ENCODE measurements at regions not wholly inside any gene's neighbourhood (a gene's known extent, or its start where the extent isn't known, plus 50 kb on each side); places are given as distances from the start of the nearest gene placed in this dataset.

DNA sequence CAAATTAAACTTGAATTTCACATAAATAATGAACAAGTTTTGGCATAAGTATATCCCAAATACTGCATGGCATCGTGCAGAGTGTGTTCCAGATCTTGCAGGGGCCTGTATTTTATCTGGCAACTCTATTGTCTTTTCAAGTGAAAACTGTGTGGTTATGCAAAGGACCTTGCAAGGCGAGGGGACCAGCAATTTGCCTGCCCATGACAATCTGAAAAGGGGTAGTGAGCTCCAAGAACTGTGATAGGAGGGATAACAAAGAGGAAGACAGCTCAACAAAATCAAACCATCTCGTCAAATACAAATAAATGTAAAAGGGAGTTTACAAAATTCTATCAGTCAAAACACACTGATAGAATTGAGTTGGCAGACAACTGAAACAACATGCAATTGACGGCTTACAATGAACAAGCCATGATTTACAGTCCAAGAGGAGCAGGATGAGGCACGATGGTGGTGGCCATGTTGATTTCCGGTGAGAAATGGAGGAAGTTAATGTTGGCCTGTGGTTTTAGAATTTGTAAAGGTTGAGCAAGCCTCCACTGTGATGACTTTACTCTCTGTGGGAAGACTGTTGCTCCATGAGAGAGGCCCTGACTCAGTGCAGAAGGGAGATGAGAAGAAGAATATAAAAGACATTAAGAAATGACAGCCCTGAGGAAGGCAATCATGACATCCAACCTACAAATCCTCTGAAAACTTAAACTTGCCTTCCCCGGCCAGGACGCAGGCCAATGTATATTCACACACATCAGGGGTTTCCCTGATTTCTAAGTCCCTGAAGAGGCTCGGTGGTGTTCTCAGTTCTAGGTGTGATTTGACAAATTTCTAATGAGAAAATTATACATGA, 132.2 kb downstream of the ADSS2 start:
- 79% methylated on average over 9 of the region's 9 CpGs for WGBS
- Histone ChIP-seq H3K27ac (ENCODE audit: low read depth in 1 of 2, low read length in 2 of 2) (peak overlapping the region in 1 of 2 donors; percentile 46), H3K27me3 (ENCODE audit: control insufficient read depth in 4 of 4, insufficient read depth in 4 of 4, low read length in 3 of 4) (no peaks in the 10 kb centered on the region), H3K9ac (ENCODE audit: low read depth in 1 of 2, low read length in 2 of 2) (no peak overlapping the region), H3K4me1 (ENCODE audit: control insufficient read depth in 4 of 4, insufficient read depth in 4 of 4, low read length in 3 of 4) (no peaks in the 10 kb centered on the region), H3K9me3 (ENCODE audit: control insufficient read depth in 4 of 4, low read length in 3 of 4) (no peaks in the 10 kb centered on the region), H3K4me3 (ENCODE audit: low read depth in 1 of 3, low read length in 3 of 3) (no peak overlapping the region), H3K36me3 (ENCODE audit: control insufficient read depth in 4 of 4, insufficient read depth in 3 of 4, low read depth in 1 of 4, low read length in 3 of 4) (no peaks in the 10 kb centered on the region)
- TF ChIP-seq YY1 (IDR thresholded peaks at IDR 0.05), result peak; percentile 69
- no peak for TF ChIP-seq NR2F2 (IDR thresholded peaks at IDR 0.05)
- DNase-seq (ENCODE audit: low spot score), result no peak

DNA sequence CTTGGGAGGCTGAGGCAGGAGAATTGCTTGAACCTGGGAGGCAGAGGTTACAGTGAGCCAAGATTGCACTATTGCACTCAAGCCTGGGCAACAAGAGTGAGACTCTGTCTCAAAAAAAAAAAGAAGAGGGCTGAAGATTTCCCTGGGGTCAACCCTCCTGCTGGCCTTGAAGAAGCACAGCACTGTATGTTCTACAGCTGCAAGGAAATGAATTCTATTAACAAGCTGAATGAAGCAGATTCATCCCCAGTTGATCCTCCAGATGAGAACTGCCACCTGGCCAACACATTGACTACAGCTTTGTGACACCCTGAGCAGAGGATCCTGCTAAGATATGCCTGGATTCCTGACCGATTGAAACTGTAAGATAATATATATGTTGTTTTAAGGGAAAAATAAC, 129.5 kb downstream of the ADSS2 start:
- Histone ChIP-seq H3K9ac (ENCODE audit: low read depth in 1 of 2, low read length in 2 of 2) (no peak overlapping the region), H3K4me3 (ENCODE audit: low read depth in 1 of 3, low read length in 3 of 3) (no peak overlapping the region), H3K36me3 (ENCODE audit: control insufficient read depth in 4 of 4, insufficient read depth in 3 of 4, low read depth in 1 of 4, low read length in 3 of 4) (no peaks in the 10 kb centered on the region), H3K27ac (ENCODE audit: low read depth in 1 of 2, low read length in 2 of 2) (peak overlapping the region in 1 of 2 donors; percentile 72), H3K9me3 (ENCODE audit: control insufficient read depth in 4 of 4, low read length in 3 of 4) (no peaks in the 10 kb centered on the region), H3K27me3 (ENCODE audit: control insufficient read depth in 4 of 4, insufficient read depth in 4 of 4, low read length in 3 of 4) (no peaks in the 10 kb centered on the region), H3K4me1 (ENCODE audit: control insufficient read depth in 4 of 4, insufficient read depth in 4 of 4, low read length in 3 of 4) (no peaks in the 10 kb centered on the region)
- DNase-seq (ENCODE audit: low spot score), result no peak
- TF ChIP-seq, protein P1, sequence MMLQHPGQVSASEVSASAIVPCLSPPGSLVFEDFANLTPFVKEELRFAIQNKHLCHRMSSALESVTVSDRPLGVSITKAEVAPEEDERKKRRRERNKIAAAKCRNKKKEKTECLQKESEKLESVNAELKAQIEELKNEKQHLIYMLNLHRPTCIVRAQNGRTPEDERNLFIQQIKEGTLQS (IDR thresholded peaks at IDR 0.05), result no peak
- 73% methylated on average over 1 of the region's 1 CpG for WGBS

DNA sequence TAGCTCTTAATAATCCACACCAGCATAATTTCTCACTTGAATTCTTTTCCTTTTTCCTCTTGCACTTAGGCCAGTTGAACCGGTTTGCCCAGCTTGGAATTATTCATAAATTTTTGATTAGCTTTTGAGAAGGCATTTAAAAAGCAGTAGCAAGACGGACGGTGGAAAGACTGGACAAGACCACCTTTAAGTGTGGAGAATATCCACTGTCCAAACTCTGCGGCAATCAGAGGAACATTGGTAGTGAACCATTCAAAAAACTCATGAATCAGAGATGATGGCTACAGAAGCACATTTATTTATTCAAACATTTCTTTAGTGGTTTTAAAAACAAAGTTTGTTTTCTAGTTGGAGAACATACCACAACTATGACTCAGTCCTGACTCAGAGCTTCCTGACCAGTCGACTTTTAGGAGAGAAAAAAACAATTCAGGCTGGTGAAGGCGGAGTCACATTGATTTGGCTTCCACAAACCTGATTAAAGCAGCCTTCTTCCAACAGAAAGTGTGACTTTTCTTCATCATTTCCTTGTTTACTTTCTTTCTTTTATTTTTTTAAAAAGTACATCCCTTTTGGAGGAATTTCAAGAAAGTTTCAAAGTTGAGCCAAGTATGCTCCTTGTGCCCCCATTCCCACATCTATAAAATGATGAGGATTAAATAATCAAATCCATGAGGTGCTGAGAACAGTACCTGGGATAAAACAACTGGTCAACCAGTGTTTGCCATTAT, 128.8 kb downstream of the ADSS2 start:
- DNase-seq (ENCODE audit: low spot score), result no peak
- no peaks in the 10 kb centered on the region for H3K9me3 ChIP-seq (ENCODE audit: control insufficient read depth in 4 of 4, low read length in 3 of 4)
- WGBS, result 51% methylated on average over 6 of the region's 6 CpGs
- H3K9ac ChIP-seq (ENCODE audit: low read depth in 1 of 2, low read length in 2 of 2), result peak overlapping the region in 1 of 2 donors; percentile 38
- H3K4me1 ChIP-seq (ENCODE audit: control insufficient read depth in 4 of 4, insufficient read depth in 4 of 4, low read length in 3 of 4), result no peaks in the 10 kb centered on the region
- H3K4me3 ChIP-seq (ENCODE audit: low read depth in 1 of 3, low read length in 3 of 3), result no peak overlapping the region
- TF ChIP-seq JUND (IDR thresholded peaks at IDR 0.05) (peak; percentile 95 to 96), FOXA1 (IDR thresholded peaks at IDR 0.05) (no peak), HNF4A (conservative IDR thresholded peaks at IDR 0.05) (no peak), RAD21 (IDR thresholded peaks at IDR 0.05) (peak in 1 of 2 donors; percentile 7), SP1 (IDR thresholded peaks at IDR 0.05) (peak; percentile 34)
- peak overlapping the region; percentile 68 to 72 for H3K27ac ChIP-seq (ENCODE audit: low read depth in 1 of 2, low read length in 2 of 2)
- H3K36me3 ChIP-seq (ENCODE audit: control insufficient read depth in 4 of 4, insufficient read depth in 3 of 4, low read depth in 1 of 4, low read length in 3 of 4), result no peaks in the 10 kb centered on the region
- no peaks in the 10 kb centered on the region for H3K27me3 ChIP-seq (ENCODE audit: control insufficient read depth in 4 of 4, insufficient read depth in 4 of 4, low read length in 3 of 4)

DNA sequence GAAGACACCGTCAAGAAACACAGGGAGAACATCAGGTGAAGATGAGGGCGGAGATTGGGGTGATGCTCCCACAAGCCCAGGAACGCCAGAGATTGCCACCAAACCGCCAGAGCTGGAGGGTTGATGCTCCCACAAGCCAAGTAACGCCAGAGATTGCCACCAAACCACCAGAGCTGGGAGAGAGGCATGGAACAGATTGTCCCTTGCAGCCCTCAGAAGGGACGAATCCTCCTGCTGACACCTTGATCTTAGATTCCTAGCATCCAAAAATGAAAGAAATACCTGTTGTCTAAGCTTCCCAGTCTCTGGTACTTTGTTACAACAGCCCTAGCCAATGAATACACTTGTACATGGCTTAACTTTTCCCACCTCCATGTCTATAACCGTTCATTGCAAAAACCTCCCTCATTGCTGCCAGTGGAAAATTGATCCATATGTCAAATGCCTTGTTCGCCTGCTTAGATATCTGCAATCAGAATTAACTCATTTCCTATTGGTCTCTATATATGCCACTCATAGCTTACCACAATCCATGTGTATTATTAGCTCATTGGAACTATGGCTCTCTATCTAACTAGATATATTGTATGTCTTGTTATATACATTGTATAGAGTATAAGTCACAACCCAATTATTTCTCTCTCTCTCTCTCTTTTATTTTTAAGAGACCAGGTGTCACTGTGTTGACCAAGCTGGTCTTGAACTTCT, 127.4 kb downstream of the ADSS2 start:
- DNase-seq (ENCODE audit: low spot score), result no peak
- no peaks in the 10 kb centered on the region for H3K27me3 ChIP-seq (ENCODE audit: control insufficient read depth in 4 of 4, insufficient read depth in 4 of 4, low read length in 3 of 4)
- H3K9me3 ChIP-seq (ENCODE audit: control insufficient read depth in 4 of 4, low read length in 3 of 4), result no peaks in the 10 kb centered on the region
- H3K36me3 ChIP-seq (ENCODE audit: control insufficient read depth in 4 of 4, insufficient read depth in 3 of 4, low read depth in 1 of 4, low read length in 3 of 4), result no peaks in the 10 kb centered on the region
- H3K27ac ChIP-seq (ENCODE audit: low read depth in 1 of 2, low read length in 2 of 2), result peak overlapping the region in 1 of 2 donors; percentile 14
- H3K4me3 ChIP-seq (ENCODE audit: low read depth in 1 of 3, low read length in 3 of 3), result no peak overlapping the region
- H3K9ac ChIP-seq (ENCODE audit: low read depth in 1 of 2, low read length in 2 of 2), result peak overlapping the region in 1 of 2 donors; percentile 33
- TF ChIP-seq SP1 (IDR thresholded peaks at IDR 0.05) (no peak), YY1 (IDR thresholded peaks at IDR 0.05) (no peak), HNF4A (conservative IDR thresholded peaks at IDR 0.05) (no peak), RAD21 (IDR thresholded peaks at IDR 0.05) (no peak)
- TF ChIP-seq, protein P1 (IDR thresholded peaks at IDR 0.05), result no peak
- no peaks in the 10 kb centered on the region for H3K4me1 ChIP-seq (ENCODE audit: control insufficient read depth in 4 of 4, insufficient read depth in 4 of 4, low read length in 3 of 4)
- WGBS, result 83% methylated on average over 8 of the region's 8 CpGs

All from liver (tissue), 7 donors.